ENCODE measurements at regions not wholly inside any gene's neighbourhood (a gene's known extent, or its start where the extent isn't known, plus 50 kb on each side); places are given as distances from the start of the nearest gene placed in this dataset.

DNA sequence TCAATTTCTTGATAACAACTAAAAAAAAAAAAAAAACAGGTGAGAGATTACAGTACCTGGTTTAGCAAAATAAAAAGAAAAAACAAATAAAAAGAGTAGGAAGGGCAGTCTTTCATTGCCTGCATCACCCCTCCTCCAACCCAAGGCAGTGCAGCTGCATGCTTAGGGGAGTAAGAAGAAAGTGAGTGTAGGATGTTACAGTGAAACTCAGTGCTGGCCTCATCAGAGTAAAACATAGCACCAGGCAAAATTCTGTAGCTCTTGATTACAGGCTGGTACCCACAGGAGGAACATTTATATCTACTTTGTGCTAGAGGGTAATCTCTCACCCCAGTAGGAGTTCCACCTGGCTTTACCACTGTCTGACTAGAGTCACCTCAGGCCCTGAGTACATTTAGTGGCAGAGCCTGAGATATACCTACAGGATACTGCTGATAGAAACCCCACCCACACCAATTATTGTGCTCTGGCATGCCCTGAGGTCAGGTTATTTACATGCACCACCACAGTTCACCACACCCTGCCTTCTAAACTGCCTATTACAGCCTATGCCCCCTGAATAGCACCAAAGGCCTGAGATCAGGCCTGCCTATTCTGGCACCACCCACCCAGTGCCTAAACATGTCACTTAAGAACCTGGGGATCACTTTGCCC, 241.6 kb downstream of the PAPSS1 start:
- TF ChIP-seq POLR2AphosphoS5 (IDR thresholded peaks at IDR 0.05; ENCODE audit: borderline replicate concordance, low read depth, low read length) (no peak), EZH2 (IDR thresholded peaks at IDR 0.05) (no peak), FOXP2 (optimal IDR thresholded peaks at IDR 0.05; ENCODE audit: control extremely low read depth, extremely low read length, insufficient read depth) (no peak)

All from SK-N-MC (cell line).